Upper lobe of left lung (tissue), 6 donors: ENCODE measurements at regions not wholly inside any gene's neighbourhood (a gene's known extent, or its start where the extent isn't known, plus 50 kb on each side); places are given as distances from the start of the nearest gene placed in this dataset.

Experiments
- ATAC-seq, 2 donors: fragments of 200-7000 bp; cut with Tn5 transposase; one replicate each; pipeline ENCODE4 v1.9.1; 2022; ENCODE audit warnings: mild to moderate bottlenecking in 2 of 2, moderate library complexity in 2 of 2; ENCODE audit not compliant: low FRiP score in 2 of 2
- DNase-seq, 2 donors: peaks; one replicate each; pipeline ENCODE4 v3.0.0-alpha.2; 2019 to 2020
- H3K27ac ChIP-seq, 4 donors: fragments of 200-600 bp; sonication (generic); one replicate each; pipeline ENCODE4 v1.5.1; 2016 to 2019
- H3K27me3 ChIP-seq, 4 donors: fragments of 200-600 bp; sonication (generic); one replicate each; pipeline ENCODE4 v1.5.1; 2017 to 2019
- H3K36me3 ChIP-seq, 4 donors: fragments of 200-600 bp; sonication (generic); one replicate each; pipeline ENCODE4 v1.5.1; 2016 to 2019
- H3K4me1 ChIP-seq, 4 donors: fragments of 200-600 bp; sonication (generic); one replicate each; pipeline ENCODE4 v1.5.1; 2018 to 2019
- H3K4me3 ChIP-seq, 4 donors: fragments of 200-600 bp; sonication (generic); one replicate each; pipeline ENCODE4 v1.5.1; 2017 to 2019; ENCODE audit warnings: mild to moderate bottlenecking in 2 of 4, moderate library complexity in 1 of 4
- H3K9me3 ChIP-seq, 4 donors: fragments of 200-600 bp; sonication (generic); one replicate each; pipeline ENCODE4 v1.5.1; 2018 to 2019
- EP300 ChIP-seq, 4 donors: sonication (generic); formaldehyde crosslinking; IDR thresholded peaks; one replicate each; pipeline ENCODE4 v1.5.1; 2017; ENCODE audit warnings: antibody characterized with exemption in 4 of 4, control low read depth in 2 of 4
- POLR2A ChIP-seq, 4 donors: fragments of 450-650 bp; IDR thresholded peaks; one replicate each; pipeline ENCODE4 v1.5.1; 2016 to 2017; ENCODE audit warnings: antibody characterized with exemption in 4 of 4, mild to moderate bottlenecking in 2 of 4
- POLR2AphosphoS5 ChIP-seq, 2 donors: sonication (generic); formaldehyde crosslinking; IDR thresholded peaks; one replicate each; pipeline ENCODE4 v1.5.1; 2017; ENCODE audit warnings: antibody characterized with exemption in 2 of 2
- WGBS, 2 donors: methylation state at CpG; one replicate each; pipeline ENCODE4 v1.1.5; 2017 to 2018; 5-methylcytosine and 5-hydroxymethylcytosine counted together
- TF ChIP-seq, protein P1 (sequence below), 6 experiments: fragments of 450-650 bp in 4 of 6; fragments of 200-600 bp in 2 of 6; sonication (generic) in 2 of 6; IDR thresholded peaks; one replicate each; pipeline ENCODE4 v1.5.1; 2016 to 2019; ENCODE audit warnings: antibody characterized with exemption in 6 of 6
- donor health status: DM: no; HTN: no; CAD: no; lungs with moderate emphysema.
- donor health status: DM: no; HTN: yes; CAD: no; lungs with severe emphysema.

DNA sequence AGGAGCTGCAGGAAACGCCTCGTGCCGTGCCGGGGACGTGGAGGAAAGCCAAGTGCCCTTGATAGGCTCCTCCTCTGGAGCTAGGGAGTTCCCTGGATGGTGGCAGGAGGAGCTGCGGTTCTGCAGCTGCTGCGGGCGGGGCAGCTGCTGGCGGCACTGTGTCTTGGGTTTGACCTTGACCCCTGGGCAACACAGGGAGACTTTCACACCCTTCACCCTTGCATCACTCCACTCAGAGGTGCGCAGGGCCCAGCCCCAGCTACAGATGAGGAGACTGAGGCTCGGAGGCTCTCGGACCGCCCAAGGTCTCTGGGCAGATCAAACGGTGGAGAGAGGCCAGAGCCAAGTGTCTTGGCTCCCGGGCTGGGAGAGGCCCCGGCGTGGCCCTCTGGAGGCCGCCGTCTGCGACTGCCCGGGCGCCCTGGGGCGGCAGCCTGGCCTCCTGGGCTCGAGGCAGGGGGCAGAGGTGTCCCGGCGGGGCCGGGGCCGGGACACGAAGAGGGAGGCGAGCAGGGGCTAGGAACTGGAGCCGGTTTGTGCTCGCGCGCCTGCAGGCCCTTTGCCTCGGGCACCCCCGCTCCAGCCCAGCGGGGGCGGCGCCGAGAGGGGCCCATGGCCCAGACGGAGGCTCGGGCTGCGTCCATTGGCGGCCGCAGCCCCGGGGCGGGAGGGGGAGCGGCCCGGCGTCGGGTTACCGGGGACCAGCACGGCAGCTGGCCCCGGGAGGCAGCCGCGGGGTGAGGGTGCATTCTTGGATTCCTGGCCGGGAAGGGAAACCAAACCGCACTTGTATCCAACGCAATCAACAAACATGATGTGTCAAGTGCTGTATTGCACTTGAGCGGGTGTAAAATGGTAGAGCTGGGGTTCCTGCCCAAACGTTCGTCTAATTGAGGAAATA, 129.6 kb upstream of the SLC1A4 start:
- H3K36me3 ChIP-seq = no peaks in the 10 kb centered on the region
- peak overlapping the region in 3 of 4 donors; percentile 39 to 51 (median 50) for H3K4me3 ChIP-seq
- WGBS, 2 donors = 8% methylated on average over 15 to 48 of the region's 62 CpGs
- DNase-seq (peak; percentile 94 to 97), ATAC-seq (peak; percentile 87 to 89)
- H3K4me1 ChIP-seq = peaks cover 29 to 44% (median 35%) of the 10 kb centered on the region in 4 donors
- no peaks in the 10 kb centered on the region for H3K27me3 ChIP-seq
- H3K27ac ChIP-seq = peak overlapping the region; percentile 91 to 98 (median 94)
- H3K9me3 ChIP-seq = no peaks in the 10 kb centered on the region
- TF ChIP-seq POLR2AphosphoS5 (IDR thresholded peaks at IDR 0.05) (peak; percentile 76 to 77), EP300 (IDR thresholded peaks at IDR 0.05) (peak in 1 of 4 donors; percentile 48), POLR2A (IDR thresholded peaks at IDR 0.05) (peak in 3 of 4 donors; percentile 7 to 72 (median 28))
- TF ChIP-seq, protein P1, sequence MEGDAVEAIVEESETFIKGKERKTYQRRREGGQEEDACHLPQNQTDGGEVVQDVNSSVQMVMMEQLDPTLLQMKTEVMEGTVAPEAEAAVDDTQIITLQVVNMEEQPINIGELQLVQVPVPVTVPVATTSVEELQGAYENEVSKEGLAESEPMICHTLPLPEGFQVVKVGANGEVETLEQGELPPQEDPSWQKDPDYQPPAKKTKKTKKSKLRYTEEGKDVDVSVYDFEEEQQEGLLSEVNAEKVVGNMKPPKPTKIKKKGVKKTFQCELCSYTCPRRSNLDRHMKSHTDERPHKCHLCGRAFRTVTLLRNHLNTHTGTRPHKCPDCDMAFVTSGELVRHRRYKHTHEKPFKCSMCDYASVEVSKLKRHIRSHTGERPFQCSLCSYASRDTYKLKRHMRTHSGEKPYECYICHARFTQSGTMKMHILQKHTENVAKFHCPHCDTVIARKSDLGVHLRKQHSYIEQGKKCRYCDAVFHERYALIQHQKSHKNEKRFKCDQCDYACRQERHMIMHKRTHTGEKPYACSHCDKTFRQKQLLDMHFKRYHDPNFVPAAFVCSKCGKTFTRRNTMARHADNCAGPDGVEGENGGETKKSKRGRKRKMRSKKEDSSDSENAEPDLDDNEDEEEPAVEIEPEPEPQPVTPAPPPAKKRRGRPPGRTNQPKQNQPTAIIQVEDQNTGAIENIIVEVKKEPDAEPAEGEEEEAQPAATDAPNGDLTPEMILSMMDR (IDR thresholded peaks at IDR 0.05) = peak in 3 of 6 experiments; percentile 16 to 50 (median 42)

DNA sequence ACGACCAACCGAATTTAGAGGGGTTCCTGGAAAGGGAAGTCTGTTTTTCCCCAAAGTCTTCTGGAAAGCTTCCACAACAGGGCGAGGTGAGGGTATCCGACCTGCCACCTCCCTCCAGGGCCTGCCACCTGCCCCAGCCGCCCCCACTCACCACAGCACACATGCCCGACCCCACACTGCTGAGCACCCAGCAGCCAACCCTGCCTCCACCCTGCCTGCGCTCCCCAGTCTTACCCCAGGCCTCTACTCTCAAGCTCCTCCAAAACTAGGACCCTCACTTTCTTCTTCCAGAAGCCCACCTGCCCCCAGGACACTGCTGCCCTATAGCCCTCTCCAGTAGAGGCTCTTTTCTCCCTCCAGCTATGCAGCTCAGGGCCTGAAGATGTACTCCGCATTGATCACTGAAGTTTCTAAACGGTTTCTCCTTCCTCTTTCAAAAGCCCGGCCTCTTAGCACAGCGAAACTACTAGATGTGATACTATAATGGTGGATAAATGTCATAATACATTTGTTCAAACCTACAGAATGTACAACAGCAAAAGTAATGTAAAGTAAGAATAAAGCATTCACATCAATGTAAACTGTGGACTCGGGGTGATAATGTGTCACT, 128.8 kb upstream of the SLC1A4 start:
- no peak for TF ChIP-seq POLR2A (IDR thresholded peaks at IDR 0.05)
- TF ChIP-seq EP300 (IDR thresholded peaks at IDR 0.05) = no peak
- TF ChIP-seq, protein P1 (IDR thresholded peaks at IDR 0.05) = no peak
- no peak for TF ChIP-seq POLR2AphosphoS5 (IDR thresholded peaks at IDR 0.05)
- H3K27me3 ChIP-seq = no peaks in the 10 kb centered on the region
- H3K36me3 ChIP-seq = no peaks in the 10 kb centered on the region
- ATAC-seq (no peak), DNase-seq (peak in 1 of 2 donors; percentile 70)
- WGBS, 2 donors = 63 to 65% methylated on average over 11 to 12 of the region's 12 CpGs
- H3K27ac ChIP-seq = peak overlapping the region; percentile 91 to 98 (median 94)
- H3K9me3 ChIP-seq = no peaks in the 10 kb centered on the region
- peak overlapping the region in 3 of 4 donors; percentile 39 to 51 (median 50) for H3K4me3 ChIP-seq
- peaks cover 31 to 49% (median 41%) of the 10 kb centered on the region in 4 donors for H3K4me1 ChIP-seq

DNA sequence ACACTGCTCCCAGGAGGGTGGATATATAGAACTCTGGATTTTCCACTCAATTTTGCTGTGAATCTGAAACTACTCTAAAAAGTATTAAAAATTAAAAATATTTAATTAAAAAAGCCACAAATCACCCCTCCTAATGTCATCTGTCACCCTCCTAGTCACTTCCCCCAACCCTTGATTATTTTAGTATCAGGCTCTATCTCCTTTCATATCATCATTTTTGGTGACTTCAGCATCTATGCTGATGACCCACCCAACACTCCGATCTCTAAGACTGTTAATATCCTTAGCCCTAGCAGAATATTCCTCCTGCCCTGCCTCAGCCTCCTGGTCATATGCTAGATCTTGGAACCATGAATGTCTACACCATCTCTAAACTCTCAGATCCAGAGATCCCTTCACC, 128.3 kb upstream of the SLC1A4 start:
- no peaks in the 10 kb centered on the region for H3K36me3 ChIP-seq
- no peaks in the 10 kb centered on the region for H3K9me3 ChIP-seq
- H3K4me3 ChIP-seq = no peak overlapping the region
- H3K27me3 ChIP-seq = no peaks in the 10 kb centered on the region
- no peak for ATAC-seq
- peaks cover 36 to 53% (median 45%) of the 10 kb centered on the region in 4 donors for H3K4me1 ChIP-seq
- 91% methylated on average over 1 of the region's 1 CpG for WGBS, 2 donors
- peak overlapping the region in 2 of 4 donors; percentile 96 to 98 for H3K27ac ChIP-seq
- no peak for DNase-seq
- TF ChIP-seq POLR2AphosphoS5 (IDR thresholded peaks at IDR 0.05) = no peak
- TF ChIP-seq, protein P1 (IDR thresholded peaks at IDR 0.05) = no peak
- no peak for TF ChIP-seq EP300 (IDR thresholded peaks at IDR 0.05)
- no peak for TF ChIP-seq POLR2A (IDR thresholded peaks at IDR 0.05)

DNA sequence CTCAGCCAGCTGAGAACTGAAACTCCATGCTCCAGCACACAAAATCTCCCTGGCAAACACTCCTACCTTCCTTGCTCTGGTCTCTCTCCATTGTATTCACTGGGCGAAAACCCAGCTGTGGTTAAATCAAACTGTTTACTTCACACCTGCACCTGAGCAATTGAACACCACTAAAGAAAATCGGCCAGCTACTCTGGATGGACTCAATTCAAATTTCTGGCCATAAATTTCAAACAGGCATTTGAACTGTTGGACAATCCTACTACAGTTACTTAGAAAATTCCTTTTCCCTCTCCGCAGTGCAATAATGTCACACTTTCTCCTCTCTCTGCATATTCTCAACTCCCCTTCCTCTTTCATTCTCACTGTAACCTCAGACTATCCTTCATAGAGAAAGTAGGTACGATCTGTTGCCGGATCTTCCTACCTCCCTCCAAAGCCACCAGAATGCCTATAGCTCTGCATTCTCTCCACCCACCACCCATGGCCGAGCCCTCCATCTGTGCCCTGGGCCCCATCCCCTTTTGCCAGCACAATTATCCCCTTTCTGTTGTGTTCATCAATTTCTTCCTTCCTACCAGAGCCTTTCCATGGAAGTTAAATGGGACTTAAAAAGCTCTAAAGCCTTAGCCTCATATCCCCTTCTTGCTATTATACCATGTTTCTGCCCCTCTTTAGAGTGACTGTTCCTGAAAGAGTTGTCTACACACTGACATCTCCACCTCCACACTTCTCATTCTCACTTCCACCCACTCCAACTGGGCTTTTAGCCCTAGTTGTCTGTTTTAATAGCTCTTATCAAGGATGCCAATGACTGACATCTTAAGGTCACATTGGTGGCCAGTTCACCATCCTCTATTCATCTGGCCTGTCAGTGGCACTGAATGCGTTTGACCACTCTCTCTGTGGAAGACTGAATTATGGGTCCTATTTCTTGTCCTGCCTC, 127.5 kb upstream of the SLC1A4 start:
- Histone ChIP-seq H3K4me1 (peaks cover 43 to 55% (median 48%) of the 10 kb centered on the region in 4 donors), H3K27me3 (no peaks in the 10 kb centered on the region), H3K36me3 (no peaks in the 10 kb centered on the region), H3K27ac (peak overlapping the region in 3 of 4 donors; percentile 0 to 98 (median 96)), H3K9me3 (no peaks in the 10 kb centered on the region), H3K4me3 (no peak overlapping the region)
- no peak for ATAC-seq
- WGBS, 2 donors = 80% methylated on average over 7 of the region's 7 CpGs
- DNase-seq = no peak
- TF ChIP-seq POLR2AphosphoS5 (IDR thresholded peaks at IDR 0.05) = no peak
- TF ChIP-seq, protein P1 (IDR thresholded peaks at IDR 0.05) = no peak
- TF ChIP-seq POLR2A (IDR thresholded peaks at IDR 0.05) = no peak
- TF ChIP-seq EP300 (IDR thresholded peaks at IDR 0.05) = no peak
